Naive thymus-derived CD8-positive, alpha-beta T cell (primary cell): ENCODE measurements at regions not wholly inside any gene's neighbourhood (a gene's known extent, or its start where the extent isn't known, plus 50 kb on each side); places are given as distances from the start of the nearest gene placed in this dataset.

Experiments used
- ATAC-seq, 2 donors: fragments of 150-1000 bp; cut with Tn5 transposase in 1 of 2; sonication (Bioruptor Pico), chemical (Tn5 transposase) in 1 of 2; 1 replicate in 1 of 2; 2 replicates in 1 of 2; pipeline ENCODE4 v1.10.0; 2021; ENCODE audit warnings: mild to moderate bottlenecking in 2 of 2, moderate library complexity in 2 of 2
- POLR2A ChIA-PET: fragments of 350-600 bp; sonication (Branson Sonifier 250); formaldehyde crosslinking; loops from one replicate; lab custom pipeline; 2021; ENCODE audit warnings: antibody characterized with exemption; lab: Charles Lee
- DNase-seq, 10 donors: peaks; one replicate each; pipeline versions ENCODE4 v3.0.0 to v3.0.0-alpha.2; 2020 to 2022
- H3K27ac Mint-ChIP-seq, 10 donors: one replicate each; pipeline ENCODE4 v1.8.0; 2020 to 2022; ENCODE audit warnings: mild to moderate bottlenecking in 10 of 10, mixed read lengths in 10 of 10, moderate library complexity in 4 of 10, inconsistent platforms in 1 of 10
- H3K27me3 Mint-ChIP-seq, 5 donors: one replicate each; pipeline ENCODE4 v1.8.0; 2021 to 2022; ENCODE audit warnings: mixed read lengths in 5 of 5
- H3K36me3 Mint-ChIP-seq, 3 donors: one replicate each; pipeline ENCODE4 v1.8.0; 2020 to 2022; ENCODE audit warnings: mixed read lengths in 3 of 3, mild to moderate bottlenecking in 2 of 3, inconsistent platforms in 1 of 3
- H3K4me1 Mint-ChIP-seq, 4 donors: one replicate each; pipeline ENCODE4 v1.8.0; 2021 to 2022; ENCODE audit warnings: mixed read lengths in 4 of 4
- H3K4me3 Mint-ChIP-seq, 10 donors: one replicate each; pipeline ENCODE4 v1.8.0; 2020 to 2022; ENCODE audit warnings: mild to moderate bottlenecking in 10 of 10, mixed read lengths in 10 of 10, moderate library complexity in 6 of 10, inconsistent platforms in 1 of 10
- H3K9me3 Mint-ChIP-seq, 9 donors: one replicate each; pipeline ENCODE4 v1.8.0; 2020 to 2022; ENCODE audit warnings: mixed read lengths in 9 of 9, mild to moderate bottlenecking in 3 of 9, inconsistent platforms in 1 of 9, moderate library complexity in 1 of 9

- POLR2A ChIA-PET, result no interaction called here
These were observed 101.5 kb upstream of the PPP2R3A start for GRCh38 chr3:135864060-135864459.

DNA sequence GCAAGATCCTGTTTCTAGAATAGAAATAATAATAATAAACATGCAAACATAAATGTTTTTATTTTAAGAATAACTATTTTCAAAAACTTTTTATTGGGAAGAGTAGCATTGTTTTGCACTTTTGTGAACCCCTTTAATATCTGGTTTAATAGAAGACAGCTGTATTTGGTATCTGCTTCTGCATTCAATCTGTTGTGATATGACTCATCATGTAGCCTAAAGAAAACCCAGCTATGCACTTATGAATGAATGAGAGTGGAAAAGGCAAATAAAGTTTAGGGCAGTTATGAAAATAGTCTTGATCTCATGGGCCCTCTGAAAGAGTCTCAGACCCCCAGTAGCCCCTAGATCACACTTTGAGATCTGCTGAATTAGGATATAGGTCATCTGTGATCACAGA, 100.4 kb upstream of the PPP2R3A start:
- POLR2A ChIA-PET, result no interaction called here
- Mint-ChIP-seq H3K4me3 (no peak overlapping the region), H3K9me3 (peaks cover 0 to 14% (median 4%) of the 10 kb centered on the region in 9 donors), H3K27me3 (peaks cover 1 to 8% (median 7%) of the 10 kb centered on the region in 5 donors), H3K36me3 (no peaks in the 10 kb centered on the region), H3K4me1 (no peaks in the 10 kb centered on the region), H3K27ac (no peak overlapping the region)
- DNase-seq (no peak), ATAC-seq (no peak)

More at GRCh38 chr3:135864060-135864459, 101.5 kb upstream of the PPP2R3A start:
- no peaks in the 10 kb centered on the region for H3K4me1 Mint-ChIP-seq
- peaks cover 0 to 8% (median 7%) of the 10 kb centered on the region in 5 donors for H3K27me3 Mint-ChIP-seq
- H3K27ac Mint-ChIP-seq, result no peak overlapping the region
- no peak for ATAC-seq
- no peak overlapping the region for H3K4me3 Mint-ChIP-seq
- H3K9me3 Mint-ChIP-seq, result peaks cover 0 to 14% (median 4%) of the 10 kb centered on the region in 9 donors
- H3K36me3 Mint-ChIP-seq, result no peaks in the 10 kb centered on the region
- no peak for DNase-seq

- no peaks in the 10 kb centered on the region for H3K4me1 Mint-ChIP-seq
- H3K27me3 Mint-ChIP-seq, result peaks cover 1 to 8% (median 7%) of the 10 kb centered on the region in 5 donors
- DNase-seq, result no peak
- peaks cover 0 to 14% (median 4%) of the 10 kb centered on the region in 9 donors for H3K9me3 Mint-ChIP-seq
- no peak for ATAC-seq
- no peak overlapping the region for H3K27ac Mint-ChIP-seq
- POLR2A ChIA-PET, result no interaction called here
- H3K36me3 Mint-ChIP-seq, result no peaks in the 10 kb centered on the region
- no peak overlapping the region for H3K4me3 Mint-ChIP-seq
These were observed 100.0 kb upstream of the PPP2R3A start for GRCh38 chr3:135865553-135865952.

DNA sequence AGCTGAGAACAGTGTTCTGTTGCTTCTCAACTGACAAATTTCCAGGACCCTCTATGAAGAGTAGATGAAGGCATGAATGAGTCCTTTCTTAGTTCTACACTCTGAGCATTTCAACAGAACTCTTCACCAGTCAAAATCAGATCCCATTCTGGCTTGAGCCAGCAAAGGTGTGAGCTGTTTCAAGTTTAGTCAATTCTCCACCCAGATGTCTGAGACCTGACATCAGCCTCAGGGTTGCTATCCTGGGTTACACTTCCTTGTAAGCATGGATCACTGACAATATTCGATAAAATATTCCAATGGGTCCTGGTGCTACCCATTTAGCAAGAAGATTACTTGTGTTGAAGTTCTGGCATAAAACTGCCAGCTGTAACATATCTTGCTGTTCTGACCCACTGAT, 97.6 kb upstream of the PPP2R3A start:
- peaks cover 0 to 9% (median 0%) of the 10 kb centered on the region in 3 donors for H3K36me3 Mint-ChIP-seq
- POLR2A ChIA-PET, result no interaction called here
- peaks cover 1 to 21% (median 6%) of the 10 kb centered on the region in 5 donors for H3K27me3 Mint-ChIP-seq
- H3K27ac Mint-ChIP-seq, result no peak overlapping the region
- H3K4me1 Mint-ChIP-seq, result no peaks in the 10 kb centered on the region
- no peak overlapping the region for H3K4me3 Mint-ChIP-seq
- no peak for ATAC-seq
- peaks cover 5 to 25% (median 11%) of the 10 kb centered on the region in 9 donors for H3K9me3 Mint-ChIP-seq
- DNase-seq, result no peak

DNA sequence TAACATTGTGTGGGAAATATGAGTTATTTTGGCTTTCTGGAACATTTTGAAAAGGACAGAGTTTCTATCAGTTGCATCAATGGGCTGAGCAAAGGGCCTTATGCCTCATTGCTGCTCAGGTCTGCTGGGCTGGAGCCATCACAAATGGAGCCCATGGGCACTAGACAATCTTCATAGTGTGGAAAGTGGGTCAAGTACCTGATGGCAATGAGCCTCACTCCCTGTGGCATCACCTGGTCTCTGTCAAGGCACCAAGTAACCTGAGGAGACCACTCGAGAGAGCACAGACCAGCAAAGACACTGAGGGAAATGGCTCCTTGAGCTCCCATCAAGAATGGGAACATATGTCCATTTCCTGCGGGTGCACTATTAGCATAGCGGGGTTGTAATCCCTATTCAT, 96.7 kb upstream of the PPP2R3A start:
- Mint-ChIP-seq H3K4me1 (no peaks in the 10 kb centered on the region), H3K4me3 (no peak overlapping the region), H3K27ac (no peak overlapping the region), H3K36me3 (peaks cover 0 to 18% (median 2%) of the 10 kb centered on the region in 3 donors), H3K27me3 (peaks cover 0 to 27% (median 6%) of the 10 kb centered on the region in 5 donors), H3K9me3 (peaks cover 6 to 34% (median 19%) of the 10 kb centered on the region in 9 donors)
- ATAC-seq (no peak), DNase-seq (no peak)
- POLR2A ChIA-PET, result no interaction called here

- Mint-ChIP-seq H3K9me3 (peaks cover 9 to 40% (median 24%) of the 10 kb centered on the region in 9 donors), H3K4me3 (no peak overlapping the region), H3K27me3 (peaks cover 2 to 22% (median 6%) of the 10 kb centered on the region in 5 donors), H3K27ac (no peak overlapping the region), H3K36me3 (peaks cover 0 to 21% (median 2%) of the 10 kb centered on the region in 3 donors), H3K4me1 (no peaks in the 10 kb centered on the region)
- POLR2A ChIA-PET, result no interaction called here
- ATAC-seq (no peak), DNase-seq (no peak)
These were observed 96.0 kb upstream of the PPP2R3A start for GRCh38 chr3:135869439-135870105.

DNA sequence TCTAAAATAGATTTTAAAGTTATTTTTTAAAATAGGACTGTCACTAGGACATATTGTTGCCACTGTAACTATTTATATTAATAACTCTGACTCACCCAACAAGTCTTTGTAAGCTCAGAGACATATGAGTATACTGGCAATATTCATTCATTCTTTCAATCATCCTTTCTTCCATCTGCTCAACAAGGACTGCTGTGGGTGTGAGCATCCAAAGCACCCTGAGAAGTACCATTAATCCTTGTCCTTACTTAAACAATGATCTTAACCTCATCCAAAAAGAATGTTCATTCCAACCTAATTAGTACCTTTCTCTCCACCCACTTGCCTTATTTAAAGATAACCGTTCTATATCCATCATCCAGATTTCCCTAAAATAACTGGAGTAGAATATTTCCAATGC, 94.2 kb upstream of the PPP2R3A start:
- Mint-ChIP-seq H3K27ac (no peak overlapping the region), H3K36me3 (peaks cover 0 to 21% (median 2%) of the 10 kb centered on the region in 3 donors), H3K4me3 (no peak overlapping the region), H3K4me1 (no peaks in the 10 kb centered on the region), H3K9me3 (peaks cover 11 to 36% (median 25%) of the 10 kb centered on the region in 9 donors), H3K27me3 (peaks cover 4 to 21% (median 7%) of the 10 kb centered on the region in 5 donors)
- DNase-seq (no peak), ATAC-seq (no peak)
- POLR2A ChIA-PET, result no interaction called here

GRCh38 chr3:135874035-135874434, 91.5 kb upstream of the PPP2R3A start:
- H3K4me3 Mint-ChIP-seq, result no peak overlapping the region
- no peak for DNase-seq
- H3K27me3 Mint-ChIP-seq, result peaks cover 4 to 21% (median 6%) of the 10 kb centered on the region in 5 donors
- H3K27ac Mint-ChIP-seq, result no peak overlapping the region
- ATAC-seq, result no peak
- POLR2A ChIA-PET, result no interaction called here
- H3K36me3 Mint-ChIP-seq, result peaks cover 0 to 21% (median 2%) of the 10 kb centered on the region in 3 donors
- H3K9me3 Mint-ChIP-seq, result peaks cover 7 to 26% (median 25%) of the 10 kb centered on the region in 9 donors
- no peaks in the 10 kb centered on the region for H3K4me1 Mint-ChIP-seq

DNA sequence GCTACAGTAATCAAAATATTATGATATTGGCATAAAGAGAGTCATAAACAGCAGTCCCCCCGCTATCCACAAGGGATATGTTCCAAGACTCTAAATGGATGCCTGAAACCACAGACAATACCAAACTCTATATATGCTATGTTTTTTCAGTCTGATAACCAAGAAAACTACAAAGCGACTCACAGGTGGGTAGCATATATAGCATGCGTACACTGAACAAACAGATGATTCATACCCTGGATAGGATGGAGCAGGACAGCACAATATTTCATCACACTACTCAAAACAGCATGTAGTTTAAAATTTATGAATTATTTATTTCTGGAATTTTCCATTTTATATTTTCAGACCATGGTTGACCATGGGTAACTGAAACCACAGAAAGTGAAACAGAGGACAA, 87.0 kb upstream of the PPP2R3A start:
- H3K9me3 Mint-ChIP-seq, result peaks cover 2 to 14% (median 8%) of the 10 kb centered on the region in 9 donors
- no peaks in the 10 kb centered on the region for H3K4me1 Mint-ChIP-seq
- H3K4me3 Mint-ChIP-seq, result no peak overlapping the region
- H3K27ac Mint-ChIP-seq, result no peak overlapping the region
- H3K27me3 Mint-ChIP-seq, result peaks cover 0 to 7% (median 5%) of the 10 kb centered on the region in 5 donors
- peaks cover 0 to 6% (median 0%) of the 10 kb centered on the region in 3 donors for H3K36me3 Mint-ChIP-seq
- no peak for ATAC-seq
- DNase-seq, result no peak
- POLR2A ChIA-PET, result no interaction called here

DNA sequence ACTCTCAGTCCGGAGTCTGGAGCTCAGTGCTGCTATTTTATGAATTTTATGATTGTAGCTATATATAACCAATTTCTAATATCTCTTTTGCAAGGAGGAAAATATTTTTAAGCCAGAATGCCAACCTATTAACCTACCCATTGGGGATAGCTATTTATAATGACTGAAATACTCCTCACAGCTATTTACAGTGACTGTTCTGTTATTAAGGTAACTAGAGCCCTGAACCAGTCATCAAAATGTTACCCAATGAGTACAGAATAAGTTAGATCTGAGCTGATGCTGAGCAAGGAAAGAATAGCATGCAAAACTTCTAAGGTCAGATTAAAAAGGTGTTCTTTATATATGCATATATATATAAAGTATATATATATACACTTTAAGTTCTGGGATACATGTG, 79.6 kb upstream of the PPP2R3A start:
- POLR2A ChIA-PET, result no interaction called here
- no peak overlapping the region for H3K4me3 Mint-ChIP-seq
- H3K27me3 Mint-ChIP-seq, result peaks cover 0 to 10% (median 1%) of the 10 kb centered on the region in 5 donors

DNA sequence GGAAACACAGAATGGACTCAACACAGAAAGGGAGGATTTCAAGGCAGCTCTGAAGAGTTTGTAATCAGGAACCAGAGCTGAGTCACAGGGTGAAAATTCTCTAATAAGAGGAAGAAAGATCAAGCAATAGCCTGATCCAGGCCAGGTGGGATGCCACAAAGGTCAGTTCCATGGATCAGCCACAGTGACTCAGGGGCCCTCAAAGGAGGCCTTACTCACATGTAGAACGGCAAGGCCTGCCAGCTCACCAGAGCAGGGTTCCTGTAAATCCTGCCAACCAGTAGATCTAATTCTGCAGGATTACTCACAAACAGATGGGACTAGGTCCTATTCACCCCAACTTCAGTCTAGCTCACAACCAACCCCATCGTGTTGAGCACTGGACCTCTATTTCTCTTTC, 78.3 kb upstream of the PPP2R3A start:
- no peaks in the 10 kb centered on the region for H3K36me3 Mint-ChIP-seq
- POLR2A ChIA-PET, result no interaction called here
- DNase-seq (no peak), ATAC-seq (no peak)
- H3K4me1 Mint-ChIP-seq, result no peaks in the 10 kb centered on the region
- H3K9me3 Mint-ChIP-seq, result peaks cover 0 to under 1% (median 0%) of the 10 kb centered on the region in 9 donors
- no peak overlapping the region for H3K27ac Mint-ChIP-seq
- peaks cover 0 to 13% (median 1%) of the 10 kb centered on the region in 5 donors for H3K27me3 Mint-ChIP-seq
- H3K4me3 Mint-ChIP-seq, result no peak overlapping the region

More for the DNA sequence above, 79.6 kb upstream of the PPP2R3A start:
- Mint-ChIP-seq H3K9me3 (peaks cover 0 to 3% (median 0%) of the 10 kb centered on the region in 9 donors), H3K27ac (no peak overlapping the region), H3K36me3 (no peaks in the 10 kb centered on the region), H3K4me1 (no peaks in the 10 kb centered on the region)
- DNase-seq (no peak), ATAC-seq (no peak)

- POLR2A ChIA-PET, result no interaction called here
- ATAC-seq (no peak), DNase-seq (no peak)
- Mint-ChIP-seq H3K4me1 (no peaks in the 10 kb centered on the region), H3K9me3 (no peaks in the 10 kb centered on the region), H3K4me3 (no peak overlapping the region), H3K27ac (no peak overlapping the region), H3K36me3 (no peaks in the 10 kb centered on the region), H3K27me3 (peaks cover 0 to 14% (median 3%) of the 10 kb centered on the region in 5 donors)
These were observed 76.1 kb upstream of the PPP2R3A start for GRCh38 chr3:135889443-135889842.

DNA sequence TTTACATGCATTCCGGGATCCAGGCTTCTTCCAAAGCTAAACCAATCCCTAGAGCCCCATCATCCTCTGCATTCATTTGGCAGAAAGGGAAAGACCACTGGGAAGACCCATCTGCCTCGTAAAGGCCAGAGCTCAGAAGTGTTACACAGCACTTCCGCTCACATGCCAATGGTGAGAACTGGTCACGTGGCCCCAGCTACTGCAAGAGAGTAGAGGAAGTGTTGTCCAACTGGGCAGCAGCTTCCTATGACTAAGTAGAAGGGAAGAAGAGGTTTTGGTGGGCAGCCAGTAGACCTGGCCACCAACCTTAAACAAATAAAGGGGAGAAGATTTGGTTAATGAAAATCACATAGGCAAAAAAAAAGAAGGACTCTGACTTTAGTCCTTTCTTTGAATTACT, 74.4 kb upstream of the PPP2R3A start:
- ATAC-seq (no peak), DNase-seq (no peak)
- H3K27me3 Mint-ChIP-seq, result peaks cover 0 to 13% (median 3%) of the 10 kb centered on the region in 5 donors
- POLR2A ChIA-PET, result no interaction called here
- no peak overlapping the region for H3K27ac Mint-ChIP-seq
- no peak overlapping the region for H3K4me3 Mint-ChIP-seq
- H3K9me3 Mint-ChIP-seq, result no peaks in the 10 kb centered on the region
- H3K36me3 Mint-ChIP-seq, result no peaks in the 10 kb centered on the region
- H3K4me1 Mint-ChIP-seq, result no peaks in the 10 kb centered on the region
